Osteocyte (in vitro differentiated cells): ENCODE measurements at regions not wholly inside any gene's neighbourhood (a gene's known extent, or its start where the extent isn't known, plus 50 kb on each side); places are given as distances from the start of the nearest gene placed in this dataset.
A peak's percentile ranks its signal among the peaks of the same experiment; 100 is the strongest.

ENCODE experiments used
- DNase-seq: peaks from one replicate; pipeline ENCODE4 v3.0.0; 2021; ENCODE audit warnings: mixed read lengths; ENCODE audit not compliant: unreplicated experiment; ENCODE audit errors: extremely low spot score
- H3K27ac Mint-ChIP-seq: one replicate; pipeline ENCODE4 v1.8.0; 2021; ENCODE audit warnings: mild to moderate bottlenecking, mixed read lengths; ENCODE audit not compliant: unreplicated experiment
- H3K27me3 Mint-ChIP-seq: one replicate; pipeline ENCODE4 v1.8.0; 2021; ENCODE audit warnings: mixed read lengths; ENCODE audit not compliant: unreplicated experiment
- H3K36me3 Mint-ChIP-seq: one replicate; pipeline ENCODE4 v1.8.0; 2021; ENCODE audit warnings: mixed read lengths; ENCODE audit not compliant: unreplicated experiment
- H3K4me1 Mint-ChIP-seq: one replicate; pipeline ENCODE4 v1.8.0; 2021; ENCODE audit warnings: mixed read lengths; ENCODE audit not compliant: unreplicated experiment
- H3K4me3 Mint-ChIP-seq: one replicate; pipeline ENCODE4 v1.8.0; 2021; ENCODE audit warnings: mild to moderate bottlenecking, moderate library complexity, mixed read lengths; ENCODE audit not compliant: unreplicated experiment
- H3K9me3 Mint-ChIP-seq: one replicate; pipeline ENCODE4 v1.8.0; 2021; ENCODE audit warnings: mixed read lengths; ENCODE audit not compliant: unreplicated experiment
- CTCF ChIP-seq: fragments of 200-600 bp; sonication (generic); IDR thresholded peaks from 2 replicates; pipeline ENCODE4 v1.5.0; 2021; ENCODE audit warnings: antibody characterized with exemption, mild to moderate bottlenecking, moderate library complexity

- DNase-seq, result no peak
- Mint-ChIP-seq H3K27me3 (peaks cover 24% of the 10 kb centered on the region), H3K4me3 (peak overlapping the region; percentile 5), H3K36me3 (no peaks in the 10 kb centered on the region), H3K27ac (no peak overlapping the region), H3K9me3 (no peaks in the 10 kb centered on the region), H3K4me1 (peaks cover 5% of the 10 kb centered on the region)
- TF ChIP-seq CTCF, result no peak
Observed at GRCh38 chr4:116926631-116927295, 158.6 kb downstream of the TRAM1L1 start.

GRCh38 chr4:116925900-116926457 is 159.4 kb downstream of the TRAM1L1 start:
- Mint-ChIP-seq H3K27ac (no peak overlapping the region), H3K4me3 (peak overlapping the region; percentile 65), H3K4me1 (peaks cover 5% of the 10 kb centered on the region), H3K27me3 (peaks cover 24% of the 10 kb centered on the region), H3K9me3 (no peaks in the 10 kb centered on the region), H3K36me3 (no peaks in the 10 kb centered on the region)
- DNase-seq, result peak; percentile 85
- no peak for TF ChIP-seq CTCF

- Mint-ChIP-seq H3K27ac (no peak overlapping the region), H3K27me3 (peaks cover 28% of the 10 kb centered on the region), H3K36me3 (no peaks in the 10 kb centered on the region), H3K4me1 (peaks cover 5% of the 10 kb centered on the region), H3K9me3 (peaks cover 2% of the 10 kb centered on the region), H3K4me3 (no peak overlapping the region)
- TF ChIP-seq CTCF, result no peak
- DNase-seq, result no peak
Observed at GRCh38 chr4:116923389-116923788, 162.0 kb downstream of the TRAM1L1 start.

GRCh38 chr4:116913451-116913850 is 171.9 kb downstream of the TRAM1L1 start:
- Mint-ChIP-seq H3K36me3 (no peaks in the 10 kb centered on the region), H3K4me3 (no peak overlapping the region), H3K4me1 (no peaks in the 10 kb centered on the region), H3K9me3 (no peaks in the 10 kb centered on the region), H3K27me3 (peaks cover 35% of the 10 kb centered on the region), H3K27ac (no peak overlapping the region)
- no peak for TF ChIP-seq CTCF
- no peak for DNase-seq

- no peak overlapping the region for H3K4me3 Mint-ChIP-seq
- H3K9me3 Mint-ChIP-seq, result no peaks in the 10 kb centered on the region
- TF ChIP-seq CTCF, result no peak
- H3K27me3 Mint-ChIP-seq, result peaks cover 11% of the 10 kb centered on the region
- no peaks in the 10 kb centered on the region for H3K36me3 Mint-ChIP-seq
- H3K27ac Mint-ChIP-seq, result no peak overlapping the region
- H3K4me1 Mint-ChIP-seq, result no peaks in the 10 kb centered on the region
- no peak for DNase-seq
Observed at GRCh38 chr4:116906758-116907157, 178.6 kb downstream of the TRAM1L1 start.
